Endothelial cell of umbilical vein (primary cell): ENCODE measurements at regions not wholly inside any gene's neighbourhood (a gene's known extent, or its start where the extent isn't known, plus 50 kb on each side); places are given as distances from the start of the nearest gene placed in this dataset.

ENCODE experiments used
- BruUV-seq: library from RNA; stranded (reverse); fragments of 400-500 nt; replicated peaks from 2 replicates; lab custom pipeline; 2021; lab: Mats Ljungman, UMichigan
- CTCF ChIA-PET: fragments of 300-600, 350-600 bp; sonication (Branson Sonifier 250); formaldehyde crosslinking; loops from one replicate; lab custom pipeline; 2021; ENCODE audit warnings: antibody characterized with exemption, inconsistent platforms; lab: Charles Lee
- POLR2A ChIA-PET: fragments of 300-600, 350-600 bp; sonication (Branson Sonifier 250); formaldehyde crosslinking; loops from one replicate; lab custom pipeline; 2021; ENCODE audit warnings: antibody characterized with exemption, inconsistent platforms; lab: Charles Lee
- DNase-seq: peaks from one replicate; pipeline ENCODE4 v3.0.0-alpha.2; 2011; ENCODE audit warnings: low read depth, low spot score
- FAIRE-seq: peaks from 2 replicates; lab custom pipeline; 2011; peaks lifted over from hg19 to GRCh38; lab: Jason Lieb, UNC
- H2AFZ ChIP-seq: 2 replicates; pipeline ENCODE4 v1.6.0; 2012; ENCODE audit warnings: low read depth, low read length, control low read depth, inconsistent platforms
- H3K27ac ChIP-seq: 2 replicates; pipeline ENCODE4 v1.5.1; 2011; ENCODE audit warnings: low read depth, mild to moderate bottlenecking, control low read depth, low read length, moderate library complexity; ENCODE audit not compliant: insufficient read depth
- H3K27me3 ChIP-seq, 2 experiments: 2 replicates each; pipeline versions ENCODE4 v1.6.0 to v1.6.1; 2011; ENCODE audit warnings: low read length in 2 of 2, mixed read lengths in 1 of 2; ENCODE audit not compliant: control insufficient read depth in 2 of 2, insufficient read depth in 2 of 2
- H3K36me3 ChIP-seq, 2 experiments: 2 replicates in 1 of 2; 3 replicates in 1 of 2; pipeline ENCODE4 v1.5.1; 2011; ENCODE audit warnings: low read length in 2 of 2, mild to moderate bottlenecking in 1 of 2, moderate library complexity in 1 of 2; ENCODE audit not compliant: control insufficient read depth in 2 of 2, insufficient read depth in 2 of 2; ENCODE audit errors: extremely low read depth in 1 of 2
- H3K4me1 ChIP-seq: 3 replicates; pipeline ENCODE4 v1.5.1; 2011; ENCODE audit warnings: mild to moderate bottlenecking, low read length; ENCODE audit not compliant: control insufficient read depth, insufficient read depth; ENCODE audit errors: extremely low read depth
- H3K4me2 ChIP-seq: 2 replicates; pipeline ENCODE4 v1.6.1; 2011; ENCODE audit warnings: low read length, control low read depth, mixed read lengths; ENCODE audit not compliant: insufficient read depth
- H3K4me3 ChIP-seq, 3 experiments: fragments of 200-600 bp in 1 of 3; sonication (generic), shearing (Covaris generic) in 1 of 3; replicated peaks in 1 of 3; 2 replicates each; pipeline ENCODE4 v1.5.1; 2011 to 2016; ENCODE audit warnings: control low read depth in 3 of 3, low read length in 3 of 3, mild to moderate bottlenecking in 2 of 3, inconsistent platforms in 1 of 3, low read depth in 1 of 3, moderate library complexity in 1 of 3; ENCODE audit not compliant: insufficient read depth in 1 of 3
- H3K79me2 ChIP-seq: 2 replicates; pipeline ENCODE4 v1.6.0; 2012; ENCODE audit warnings: low read length, inconsistent platforms; ENCODE audit not compliant: control insufficient read depth, insufficient read depth
- H3K9ac ChIP-seq: replicated peaks from 2 replicates; pipeline ENCODE3; 2011; ENCODE audit warnings: low read length, control low read depth; ENCODE audit not compliant: insufficient read depth; ENCODE audit errors: extremely low read depth
- H3K9me1 ChIP-seq: replicated peaks from 3 replicates; pipeline ENCODE4 v1.6.0; 2011; ENCODE audit warnings: mild to moderate bottlenecking, low read length; ENCODE audit not compliant: control insufficient read depth, insufficient read depth; ENCODE audit errors: extremely low read depth
- H3K9me3 ChIP-seq: replicated peaks from 2 replicates; pipeline ENCODE4 v1.5.1; 2012; ENCODE audit warnings: low read length, inconsistent platforms; ENCODE audit not compliant: control insufficient read depth, insufficient read depth
- H4K20me1 ChIP-seq: replicated peaks from 2 replicates; pipeline ENCODE3; 2011; ENCODE audit warnings: mild to moderate bottlenecking, low read length; ENCODE audit not compliant: control insufficient read depth, insufficient read depth; ENCODE audit errors: extremely low read depth
- EZH2 ChIP-seq: IDR thresholded peaks from 2 replicates; pipeline ENCODE4 v1.6.1; 2012; ENCODE audit warnings: borderline replicate concordance, low read depth, mild to moderate bottlenecking, moderate library complexity, low read length, inconsistent platforms; ENCODE audit not compliant: severe bottlenecking
- FOS ChIP-seq: IDR thresholded peaks from 2 replicates; pipeline ENCODE4 v1.6.1; 2011; ENCODE audit warnings: mild to moderate bottlenecking, low read length, moderate library complexity, borderline replicate concordance; ENCODE audit not compliant: insufficient read depth
- GATA2 ChIP-seq: IDR thresholded peaks from 2 replicates; pipeline ENCODE4 v1.7.0; 2011; ENCODE audit warnings: low read depth, mild to moderate bottlenecking, moderate library complexity, mixed read lengths, low read length; ENCODE audit not compliant: insufficient read length, insufficient read depth
- JUN ChIP-seq: IDR thresholded peaks from 2 replicates; pipeline ENCODE4 v1.6.1; 2011; ENCODE audit warnings: borderline replicate concordance, low read depth; ENCODE audit not compliant: insufficient read length, insufficient read depth
- MYC ChIP-seq: IDR thresholded peaks from one replicate; pipeline ENCODE4 v1.6.1; 2011; ENCODE audit warnings: mild to moderate bottlenecking, low read depth, low read length
- POLR2A ChIP-seq: IDR thresholded peaks from 2 replicates; pipeline ENCODE4 v1.6.1; 2012; ENCODE audit warnings: low read depth, mild to moderate bottlenecking, control low read depth, low read length
- POLR2AphosphoS5 ChIP-seq: IDR thresholded peaks from 2 replicates; pipeline ENCODE4 v1.6.1; 2012; ENCODE audit warnings: low read depth, mild to moderate bottlenecking, control low read depth, low read length, moderate library complexity; ENCODE audit not compliant: insufficient read depth
- dilution Hi-C: fragments of 300-500 bp; cut with MboI; formaldehyde crosslinking; loops from one replicate; pipeline ENCODE4 v1.15.0; 2019; ENCODE audit warnings: low sequenced_read_pairs; ENCODE audit not compliant: extremely low pct_ligation_motif_present
- intact Hi-C: fragments of 100-400 bp; cut with micrococcal nuclease; formaldehyde crosslinking; loops from one replicate; pipeline ENCODE4 v1.10.0; 2022
- TF ChIP-seq, protein P1 (sequence below), 2 donors: IDR thresholded peaks; 1 replicate in 1 of 2; 2 replicates in 1 of 2; pipeline ENCODE4 v1.5.1; 2011; ENCODE audit warnings: low read length in 2 of 2, mild to moderate bottlenecking in 2 of 2, moderate library complexity in 2 of 2, control low read depth in 1 of 2, inconsistent platforms in 1 of 2, low read depth in 1 of 2; ENCODE audit not compliant: insufficient read depth in 1 of 2; ENCODE audit errors: extremely low read depth in 1 of 2
- TF ChIP-seq, protein P2 (sequence below): IDR thresholded peaks from 2 replicates; pipeline ENCODE4 v1.6.1; 2011; ENCODE audit not compliant: insufficient read depth, insufficient read length

GRCh38 chr11:39434466-39434865, 2025.0 kb downstream of the LRRC4C start:
- Histone ChIP-seq H4K20me1 (no peaks in the 10 kb centered on the region), H3K4me3 (no peak overlapping the region), H3K4me1 (no peaks in the 10 kb centered on the region), H3K27me3 (no peaks in the 10 kb centered on the region), H3K36me3 (no peaks in the 10 kb centered on the region), H3K79me2 (no peaks in the 10 kb centered on the region), H3K27ac (no peak overlapping the region), H3K4me2 (no peak overlapping the region), H2AFZ (no peak overlapping the region), H3K9me3 (peaks cover 4% of the 10 kb centered on the region), H3K9ac (no peak overlapping the region), H3K9me1 (no peaks in the 10 kb centered on the region)
- no peak for DNase-seq
- TF ChIP-seq FOS, result no peak
- TF ChIP-seq, protein P1, sequence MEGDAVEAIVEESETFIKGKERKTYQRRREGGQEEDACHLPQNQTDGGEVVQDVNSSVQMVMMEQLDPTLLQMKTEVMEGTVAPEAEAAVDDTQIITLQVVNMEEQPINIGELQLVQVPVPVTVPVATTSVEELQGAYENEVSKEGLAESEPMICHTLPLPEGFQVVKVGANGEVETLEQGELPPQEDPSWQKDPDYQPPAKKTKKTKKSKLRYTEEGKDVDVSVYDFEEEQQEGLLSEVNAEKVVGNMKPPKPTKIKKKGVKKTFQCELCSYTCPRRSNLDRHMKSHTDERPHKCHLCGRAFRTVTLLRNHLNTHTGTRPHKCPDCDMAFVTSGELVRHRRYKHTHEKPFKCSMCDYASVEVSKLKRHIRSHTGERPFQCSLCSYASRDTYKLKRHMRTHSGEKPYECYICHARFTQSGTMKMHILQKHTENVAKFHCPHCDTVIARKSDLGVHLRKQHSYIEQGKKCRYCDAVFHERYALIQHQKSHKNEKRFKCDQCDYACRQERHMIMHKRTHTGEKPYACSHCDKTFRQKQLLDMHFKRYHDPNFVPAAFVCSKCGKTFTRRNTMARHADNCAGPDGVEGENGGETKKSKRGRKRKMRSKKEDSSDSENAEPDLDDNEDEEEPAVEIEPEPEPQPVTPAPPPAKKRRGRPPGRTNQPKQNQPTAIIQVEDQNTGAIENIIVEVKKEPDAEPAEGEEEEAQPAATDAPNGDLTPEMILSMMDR (IDR thresholded peaks at IDR 0.05; ENCODE audit: extremely low read depth in 1 of 2, insufficient read depth in 1 of 2, low read depth in 1 of 2, low read length in 2 of 2), result no peak
- TF ChIP-seq, protein P2, sequence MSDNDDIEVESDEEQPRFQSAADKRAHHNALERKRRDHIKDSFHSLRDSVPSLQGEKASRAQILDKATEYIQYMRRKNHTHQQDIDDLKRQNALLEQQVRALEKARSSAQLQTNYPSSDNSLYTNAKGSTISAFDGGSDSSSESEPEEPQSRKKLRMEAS, result no peak
- no peak for TF ChIP-seq POLR2A
- TF ChIP-seq JUN, result no peak
- no peak for TF ChIP-seq MYC
- TF ChIP-seq POLR2AphosphoS5, result no peak
- TF ChIP-seq EZH2, result no peak
- no peak for TF ChIP-seq GATA2
- no peak for FAIRE-seq
- ChIA-PET CTCF (no interaction called here), POLR2A (no interaction called here)
- dilution Hi-C loops (no loop called here), intact Hi-C loops (no loop called here)
- no TSS peak for BruUV-seq
